HG02678 (cell line): ENCODE measurements at regions not wholly inside any gene's neighbourhood (a gene's known extent, or its start where the extent isn't known, plus 50 kb on each side); places are given as distances from the start of the nearest gene placed in this dataset.

Source experiments
- ATAC-seq: cut with Tn5 transposase; IDR thresholded peaks from one replicate; pipeline ENCODE4 v1.9.1; 2021; ENCODE audit warnings: mild to moderate bottlenecking, moderate library complexity; ENCODE audit not compliant: unreplicated experiment

- no peak for ATAC-seq
Observed at GRCh38 chr17:77817953-77818352, 140.6 kb upstream of the TNRC6C start.

GRCh38 chr17:77819497-77819896 is 139.0 kb upstream of the TNRC6C start:
- ATAC-seq, result no peak

- no peak for ATAC-seq
Observed at GRCh38 chr17:77821114-77821513, 137.4 kb upstream of the TNRC6C start.

GRCh38 chr17:77822302-77823030 is 136.0 kb upstream of the TNRC6C start:
- ATAC-seq, result no peak

GRCh38 chr17:77824102-77824779 is 134.3 kb upstream of the TNRC6C start:
- ATAC-seq, result no peak

- no peak for ATAC-seq
Observed at GRCh38 chr17:77824780-77825280, 133.7 kb upstream of the TNRC6C start.

- no peak for ATAC-seq
Observed at GRCh38 chr17:77825621-77826020, 132.9 kb upstream of the TNRC6C start.

GRCh38 chr17:77826132-77826873 is 132.2 kb upstream of the TNRC6C start:
- ATAC-seq, result no peak

GRCh38 chr17:77827039-77827438 is 131.5 kb upstream of the TNRC6C start:
- no peak for ATAC-seq

GRCh38 chr17:77827511-77827910 is 131.0 kb upstream of the TNRC6C start:
- ATAC-seq, result no peak

GRCh38 chr17:77828749-77829539 is 129.6 kb upstream of the TNRC6C start:
- no peak for ATAC-seq

- ATAC-seq, result no peak
Observed at GRCh38 chr17:77829843-77830799, 128.4 kb upstream of the TNRC6C start.

- no peak for ATAC-seq
Observed at GRCh38 chr17:77830816-77831473, 127.6 kb upstream of the TNRC6C start.

GRCh38 chr17:77831474-77832179 is 126.9 kb upstream of the TNRC6C start:
- ATAC-seq, result no peak

- no peak for ATAC-seq
Observed at GRCh38 chr17:77832180-77832560, 126.3 kb upstream of the TNRC6C start.

GRCh38 chr17:77833769-77834168 is 124.7 kb upstream of the TNRC6C start:
- no peak for ATAC-seq

GRCh38 chr17:77834170-77835115 is 124.1 kb upstream of the TNRC6C start:
- ATAC-seq, result no peak
